DOHH2 (cell line): ENCODE measurements at regions not wholly inside any gene's neighbourhood (a gene's known extent, or its start where the extent isn't known, plus 50 kb on each side); places are given as distances from the start of the nearest gene placed in this dataset.

Experiments used
- EZH2phosphoT487 ChIP-seq: fragments of 200-600 bp; sonication (generic); IDR thresholded peaks from 2 replicates; pipeline ENCODE4 v1.6.1; 2017; ENCODE audit warnings: borderline replicate concordance, mild to moderate bottlenecking, antibody characterized with exemption, low read length, moderate library complexity, mixed read lengths
- TF ChIP-seq, protein P1 (sequence below): fragments of 200-600 bp; sonication (generic); IDR thresholded peaks from one replicate; pipeline ENCODE4 v1.5.1; 2014; ENCODE audit warnings: antibody characterized with exemption, mild to moderate bottlenecking, low read depth, low read length; ENCODE audit not compliant: poor library complexity, severe bottlenecking

GRCh38 chr10:78905015-78905956 is 163.5 kb upstream of the ZMIZ1 start:
- TF ChIP-seq, protein P1, sequence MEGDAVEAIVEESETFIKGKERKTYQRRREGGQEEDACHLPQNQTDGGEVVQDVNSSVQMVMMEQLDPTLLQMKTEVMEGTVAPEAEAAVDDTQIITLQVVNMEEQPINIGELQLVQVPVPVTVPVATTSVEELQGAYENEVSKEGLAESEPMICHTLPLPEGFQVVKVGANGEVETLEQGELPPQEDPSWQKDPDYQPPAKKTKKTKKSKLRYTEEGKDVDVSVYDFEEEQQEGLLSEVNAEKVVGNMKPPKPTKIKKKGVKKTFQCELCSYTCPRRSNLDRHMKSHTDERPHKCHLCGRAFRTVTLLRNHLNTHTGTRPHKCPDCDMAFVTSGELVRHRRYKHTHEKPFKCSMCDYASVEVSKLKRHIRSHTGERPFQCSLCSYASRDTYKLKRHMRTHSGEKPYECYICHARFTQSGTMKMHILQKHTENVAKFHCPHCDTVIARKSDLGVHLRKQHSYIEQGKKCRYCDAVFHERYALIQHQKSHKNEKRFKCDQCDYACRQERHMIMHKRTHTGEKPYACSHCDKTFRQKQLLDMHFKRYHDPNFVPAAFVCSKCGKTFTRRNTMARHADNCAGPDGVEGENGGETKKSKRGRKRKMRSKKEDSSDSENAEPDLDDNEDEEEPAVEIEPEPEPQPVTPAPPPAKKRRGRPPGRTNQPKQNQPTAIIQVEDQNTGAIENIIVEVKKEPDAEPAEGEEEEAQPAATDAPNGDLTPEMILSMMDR, result no peak
- no peak for TF ChIP-seq EZH2phosphoT487
